ENCODE measurements at regions not wholly inside any gene's neighbourhood (a gene's known extent, or its start where the extent isn't known, plus 50 kb on each side); places are given as distances from the start of the nearest gene placed in this dataset.

GRCh38 chr21:41601573-41602368 lies 93.8 kb upstream of the TMPRSS2 start:
- TF ChIP-seq CTCF (IDR thresholded peaks at IDR 0.05; ENCODE audit: insufficient read depth, missing control alignments): no peak
- FAIRE-seq: no peak
- no peak for DNase-seq (ENCODE audit: insufficient read length, low spot score)

- FAIRE-seq (no peak), DNase-seq (ENCODE audit: insufficient read length, low spot score) (no peak)
- no peak for TF ChIP-seq CTCF (IDR thresholded peaks at IDR 0.05; ENCODE audit: insufficient read depth, missing control alignments)
These were observed 93.1 kb upstream of the TMPRSS2 start for GRCh38 chr21:41600961-41601572.

GRCh38 chr21:41600556-41600955 lies 92.6 kb upstream of the TMPRSS2 start:
- FAIRE-seq: no peak
- DNase-seq (ENCODE audit: insufficient read length, low spot score): no peak
- TF ChIP-seq CTCF (IDR thresholded peaks at IDR 0.05; ENCODE audit: insufficient read depth, missing control alignments): no peak

- FAIRE-seq: no peak
- DNase-seq (ENCODE audit: insufficient read length, low spot score): no peak
- TF ChIP-seq CTCF (IDR thresholded peaks at IDR 0.05; ENCODE audit: insufficient read depth, missing control alignments): no peak
These were observed 92.2 kb upstream of the TMPRSS2 start for GRCh38 chr21:41600116-41600515.

GRCh38 chr21:41598561-41599431 lies 90.8 kb upstream of the TMPRSS2 start:
- no peak for FAIRE-seq

GRCh38 chr21:41597811-41598231 lies 89.9 kb upstream of the TMPRSS2 start:
- FAIRE-seq: no peak
- no peak for DNase-seq (ENCODE audit: insufficient read length, low spot score)
- TF ChIP-seq CTCF (IDR thresholded peaks at IDR 0.05; ENCODE audit: insufficient read depth, missing control alignments): no peak

More at GRCh38 chr21:41598561-41599431, 90.8 kb upstream of the TMPRSS2 start:
- no peak for TF ChIP-seq CTCF (IDR thresholded peaks at IDR 0.05; ENCODE audit: insufficient read depth, missing control alignments)
- DNase-seq (ENCODE audit: insufficient read length, low spot score): no peak

Data from D721Med (cell line).